ENCODE measurements at regions not wholly inside any gene's neighbourhood (a gene's known extent, or its start where the extent isn't known, plus 50 kb on each side); places are given as distances from the start of the nearest gene placed in this dataset.

DNA sequence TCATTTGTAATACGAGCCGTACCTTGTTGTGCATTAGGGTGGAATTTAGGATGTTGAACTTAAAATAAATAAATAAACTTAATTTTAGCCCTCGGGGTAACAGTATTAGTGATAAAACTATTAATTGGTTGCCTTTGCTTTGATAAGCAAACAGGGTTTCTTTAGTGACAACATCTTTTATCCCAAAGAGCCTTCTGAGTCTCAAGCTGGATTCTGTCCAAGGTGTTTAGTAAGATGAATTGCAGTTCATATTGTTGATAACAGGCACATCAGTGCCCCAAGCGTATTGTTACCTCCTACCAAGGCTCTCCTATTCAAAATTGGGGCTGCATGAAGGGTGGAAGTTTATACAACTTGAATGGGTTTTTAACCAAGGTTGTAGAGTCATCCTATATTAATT lies 144.4 kb upstream of the CELF2 start:
- DNase-seq, result no peak

DNA sequence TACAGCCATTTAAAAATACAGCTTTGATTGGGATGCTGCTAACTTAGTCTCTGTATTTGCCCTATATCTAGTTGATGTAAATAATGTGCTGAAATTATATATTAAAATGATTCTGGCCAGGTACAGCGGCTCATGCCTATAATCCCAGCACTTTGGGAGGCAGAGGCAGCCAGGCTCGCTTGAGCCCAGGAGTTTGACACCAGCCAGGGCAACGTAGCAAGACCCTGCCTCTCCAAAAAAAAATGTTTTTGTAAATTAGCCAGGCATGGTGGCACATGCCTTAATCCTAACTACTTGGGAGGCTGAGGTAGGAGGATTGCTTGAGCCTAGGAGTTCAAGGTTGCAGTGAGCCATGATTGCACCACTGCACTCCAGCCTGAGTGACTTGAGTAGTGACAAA lies 143.8 kb upstream of the CELF2 start:
- no peak for DNase-seq

DNA sequence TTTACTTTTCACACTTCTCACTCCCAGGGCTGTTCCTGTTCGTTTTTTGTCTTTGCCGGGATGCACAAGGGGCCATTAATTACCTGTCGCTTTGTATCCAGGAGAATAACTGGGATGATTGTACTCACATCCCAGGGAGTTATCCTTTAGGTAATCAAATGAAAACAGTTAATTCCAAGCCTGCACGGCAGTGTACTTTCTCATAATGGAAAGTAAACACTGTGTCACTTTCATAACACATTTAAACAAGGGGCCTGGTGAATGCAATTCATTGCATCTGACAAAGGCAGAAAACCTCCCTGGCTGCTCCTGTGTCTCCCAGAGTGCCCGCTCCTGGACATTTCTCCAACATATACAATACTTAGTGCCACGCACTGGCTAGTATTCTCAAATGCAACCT lies 138.7 kb upstream of the CELF2 start:
- DNase-seq, result no peak

DNA sequence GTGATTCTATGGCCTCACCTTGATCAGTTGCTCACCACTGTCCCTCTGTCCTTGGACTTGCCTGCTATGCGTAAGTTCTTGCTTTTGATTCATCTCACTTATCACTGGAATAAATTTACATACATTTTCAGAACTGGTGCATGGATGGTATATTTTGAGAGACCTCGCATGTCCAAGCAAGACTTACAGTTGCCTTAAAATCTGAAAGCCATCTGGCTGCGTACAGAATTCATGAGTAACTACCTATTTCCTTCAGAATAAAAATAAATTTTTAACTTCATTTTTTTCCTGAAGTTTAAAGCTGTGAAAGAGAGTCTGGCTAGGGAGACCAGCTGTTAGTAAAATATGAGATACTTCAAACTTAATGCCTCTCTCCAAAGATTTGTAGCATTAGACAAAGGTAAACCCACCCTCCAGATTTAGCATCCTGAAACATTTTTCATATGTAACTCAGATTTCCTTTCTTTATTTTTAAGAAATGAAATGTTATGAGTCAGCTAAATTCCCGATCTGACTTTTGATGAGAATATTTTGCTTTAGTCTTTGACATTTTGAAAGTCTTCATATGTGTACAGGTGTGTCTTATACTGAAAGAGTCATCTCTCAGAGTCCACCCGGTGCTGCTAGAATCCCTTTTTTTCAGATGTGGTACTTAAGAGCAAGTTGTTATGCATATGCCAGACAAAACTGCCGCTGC lies 136.4 kb upstream of the CELF2 start:
- DNase-seq, result no peak

DNA sequence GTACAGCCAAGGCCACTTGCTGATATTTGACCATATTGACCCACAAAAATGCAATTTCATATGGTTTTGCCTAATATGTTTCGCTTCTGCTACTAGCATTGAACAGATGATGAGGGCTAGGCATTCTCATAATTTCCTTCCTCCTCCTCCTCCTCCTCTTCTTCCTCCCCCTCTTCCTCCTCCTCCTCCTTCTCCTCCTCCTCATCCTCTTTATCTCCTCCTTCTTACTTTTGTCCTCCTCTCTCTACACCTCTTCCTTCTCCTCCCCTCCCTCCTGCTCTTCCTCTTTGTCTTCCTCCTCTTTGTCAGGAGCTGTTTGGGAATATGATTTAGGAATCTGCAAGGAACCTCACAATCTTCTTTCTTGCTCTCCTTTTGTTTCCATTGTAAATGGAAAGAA lies 133.9 kb upstream of the CELF2 start:
- no peak for DNase-seq

DNA sequence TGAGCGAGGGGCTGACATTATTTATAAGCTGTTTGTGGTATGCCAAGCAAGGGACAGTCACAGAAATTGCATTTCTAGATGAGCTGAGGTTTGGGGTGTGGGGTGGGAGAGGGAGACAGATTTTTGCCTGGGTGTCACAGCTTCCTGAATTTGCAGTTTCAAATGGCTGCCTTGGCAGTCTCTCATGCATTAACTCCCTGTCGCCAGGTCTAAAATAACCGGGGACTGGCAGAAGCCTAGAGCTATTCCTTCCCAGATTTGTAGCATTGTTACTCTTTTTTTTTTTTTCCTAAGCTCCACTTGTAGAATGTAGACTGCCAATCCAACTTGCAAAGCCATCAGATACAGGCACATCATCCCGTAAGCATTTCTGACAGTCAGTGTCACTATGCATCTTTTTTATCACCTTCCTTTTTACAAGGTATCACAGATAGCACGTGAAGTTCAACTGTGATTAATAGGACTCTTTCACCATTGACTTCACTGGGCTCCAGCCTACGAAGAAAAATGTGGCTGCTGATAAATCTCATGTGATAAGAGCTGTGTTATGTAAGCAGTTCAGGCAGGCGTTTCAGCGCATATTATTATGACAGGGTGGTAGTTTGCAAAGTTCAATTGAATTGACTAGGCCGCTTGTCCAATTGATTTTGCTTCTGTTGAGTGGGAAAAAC lies 130.7 kb upstream of the CELF2 start:
- DNase-seq, result no peak

DNA sequence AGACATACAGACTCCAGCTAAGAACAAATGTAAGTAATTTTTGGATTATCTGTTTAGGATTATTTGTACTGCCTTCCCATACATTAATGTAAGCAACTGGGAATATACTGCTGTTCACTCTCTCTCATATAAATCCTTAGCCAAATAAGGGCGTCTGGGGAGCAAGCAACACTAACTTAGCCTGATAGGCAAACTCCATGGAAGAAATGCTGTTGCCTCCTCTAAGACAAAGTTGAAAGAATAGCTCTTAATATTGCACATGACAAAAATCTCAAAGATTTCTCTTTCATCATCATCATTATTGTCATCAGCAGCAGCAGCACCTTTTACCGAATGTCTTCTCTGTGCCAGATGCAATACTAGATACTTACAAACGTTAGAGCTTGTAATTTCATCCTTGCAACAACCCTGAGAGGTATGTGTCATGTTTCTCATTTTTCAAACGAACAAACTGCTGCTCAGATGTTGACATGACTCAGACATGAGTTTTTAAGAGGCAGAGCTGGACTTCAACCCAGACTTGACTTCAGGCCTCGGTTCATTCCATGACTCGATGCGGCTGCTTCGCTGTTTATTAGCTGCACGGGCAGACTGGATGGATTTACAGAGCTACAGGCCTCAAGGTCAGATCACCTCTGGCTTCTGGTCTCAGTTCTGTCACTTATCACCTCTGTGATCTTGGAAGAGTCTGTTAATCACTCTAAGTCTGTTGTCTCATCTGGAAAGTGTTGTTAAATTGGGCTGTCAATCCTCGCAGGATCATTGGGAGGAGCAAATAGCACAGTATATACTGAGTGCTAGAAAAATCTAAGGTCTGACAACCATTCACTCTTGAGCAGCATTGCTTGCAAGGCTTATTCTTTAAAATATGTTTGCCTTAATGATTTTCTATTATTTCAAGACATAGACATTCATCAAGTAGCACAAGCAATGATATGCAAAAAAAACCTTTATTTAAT lies 126.3 kb upstream of the CELF2 start:
- no peak for DNase-seq

DNA sequence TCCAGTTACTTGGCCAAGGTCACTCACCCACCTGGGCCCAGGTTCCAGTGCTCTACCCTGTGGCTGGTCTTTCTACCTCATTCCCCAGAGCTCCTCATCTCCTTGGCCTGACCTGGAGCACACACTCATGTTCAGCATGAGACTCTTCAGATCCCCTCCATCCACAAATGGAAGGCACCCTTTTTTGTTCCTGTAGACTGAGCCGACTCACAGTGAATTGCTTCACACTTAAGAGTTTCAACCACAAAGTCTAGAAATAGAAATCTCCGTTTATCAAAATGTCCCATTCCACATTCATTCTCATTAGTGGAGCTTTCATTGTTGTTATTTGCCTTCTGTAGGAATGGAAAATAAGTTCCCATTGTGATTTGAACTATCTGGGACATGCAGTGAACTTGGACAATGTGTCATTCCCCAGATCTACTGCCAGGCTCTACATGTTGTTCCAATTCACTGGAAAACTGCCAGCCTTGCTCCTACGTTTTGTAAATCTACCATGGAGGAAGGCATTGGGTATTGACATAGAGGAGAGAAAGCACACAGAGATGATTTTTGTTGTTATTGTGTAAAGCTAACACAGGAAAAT lies 125.3 kb upstream of the CELF2 start:
- no peak for DNase-seq

DNA sequence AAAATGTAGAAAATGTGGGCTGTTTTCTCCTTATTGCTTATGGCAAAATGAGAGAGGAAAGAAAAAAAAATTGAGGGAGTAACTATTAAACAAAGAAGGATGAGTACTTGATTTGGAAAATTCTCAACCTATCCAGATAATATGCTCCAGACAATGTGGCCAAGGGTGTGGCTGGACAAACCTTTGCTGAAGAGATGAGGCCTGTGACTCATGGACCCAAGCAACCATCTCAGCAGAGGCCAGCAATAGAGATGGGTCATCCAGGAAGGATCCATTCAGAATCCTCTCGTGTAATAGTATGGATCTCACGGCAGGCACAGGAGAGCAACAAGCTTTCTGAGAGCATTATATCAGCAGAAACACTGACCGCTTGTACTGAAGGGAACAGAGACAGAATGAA lies 120.3 kb upstream of the CELF2 start:
- no peak for DNase-seq

DNA sequence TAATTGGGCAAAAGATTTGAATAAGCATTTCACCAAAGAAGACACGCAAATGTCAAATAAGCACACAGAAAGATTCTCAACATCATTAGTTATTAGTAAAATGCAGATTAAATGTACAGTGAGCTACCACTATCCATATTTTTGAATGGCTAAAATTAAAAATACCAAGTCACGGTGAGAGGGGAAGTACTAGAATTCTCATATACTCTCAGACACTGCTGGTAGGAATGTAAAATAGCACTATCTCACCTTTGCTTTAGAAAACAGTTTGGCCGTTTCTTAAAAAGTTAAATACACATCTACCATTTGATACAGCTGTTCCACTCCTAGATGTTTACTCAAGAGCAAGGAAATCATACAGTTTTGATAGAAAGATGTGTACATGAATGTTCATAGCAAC lies 115.8 kb upstream of the CELF2 start:
- no peak for DNase-seq

DNA sequence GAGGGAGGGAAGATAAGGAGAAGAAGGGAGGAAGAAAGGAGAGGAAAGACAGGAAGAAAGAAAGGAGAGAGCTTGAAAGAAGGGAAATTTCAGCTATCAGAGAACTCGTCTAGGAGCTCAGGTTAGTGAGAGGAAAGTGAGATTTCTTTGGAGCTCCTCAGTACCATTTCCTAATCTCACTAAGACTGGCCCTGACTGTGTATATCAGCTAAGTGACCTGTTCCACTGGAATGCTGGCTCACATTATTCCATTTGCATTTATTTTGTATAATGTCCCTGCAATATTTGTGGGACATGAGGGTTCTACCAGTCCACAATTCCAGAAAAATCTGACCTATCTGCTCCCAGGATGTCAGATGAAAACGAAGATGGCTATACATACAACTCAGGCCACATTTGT lies 114.7 kb upstream of the CELF2 start:
- no peak for DNase-seq

DNA sequence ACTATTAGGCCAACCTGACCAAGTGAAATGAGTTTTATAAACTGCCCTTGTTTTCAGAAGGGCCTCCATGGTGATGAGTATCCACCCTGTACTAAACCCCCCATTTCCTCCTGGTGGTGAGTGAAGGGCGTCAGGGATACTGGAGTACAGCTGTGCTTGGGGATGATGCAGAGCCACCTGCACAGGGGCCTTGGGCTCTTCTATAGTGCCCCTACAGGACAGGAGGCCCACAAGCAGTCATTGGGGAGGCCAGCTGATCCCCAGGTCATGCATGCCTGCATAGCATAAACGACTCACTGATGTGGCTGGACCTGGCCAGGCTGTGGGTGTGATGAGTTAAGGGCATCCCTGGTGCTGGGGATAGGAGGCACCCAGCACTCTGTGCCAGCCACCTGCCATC lies 114.1 kb upstream of the CELF2 start:
- no peak for DNase-seq

DNA sequence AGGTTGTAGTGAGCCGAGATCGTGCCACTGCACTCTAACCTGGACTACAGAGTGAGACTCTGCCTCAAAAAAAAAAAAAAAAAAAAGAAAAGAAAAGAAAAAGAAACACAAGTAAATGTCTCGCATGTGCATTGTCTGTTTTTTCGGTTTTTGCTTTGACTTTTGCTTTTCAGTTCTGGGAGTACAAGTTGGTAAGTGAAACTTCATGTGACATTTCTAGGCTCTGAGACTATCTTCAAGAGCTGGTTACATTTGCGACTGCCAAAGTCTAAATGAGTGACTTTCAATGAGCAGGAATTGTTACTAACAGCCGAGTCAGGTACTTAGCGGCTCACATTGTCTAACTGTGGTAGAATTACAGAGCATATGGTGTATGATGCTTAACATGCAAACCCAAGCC lies 107.0 kb upstream of the CELF2 start:
- DNase-seq, result no peak

DNA sequence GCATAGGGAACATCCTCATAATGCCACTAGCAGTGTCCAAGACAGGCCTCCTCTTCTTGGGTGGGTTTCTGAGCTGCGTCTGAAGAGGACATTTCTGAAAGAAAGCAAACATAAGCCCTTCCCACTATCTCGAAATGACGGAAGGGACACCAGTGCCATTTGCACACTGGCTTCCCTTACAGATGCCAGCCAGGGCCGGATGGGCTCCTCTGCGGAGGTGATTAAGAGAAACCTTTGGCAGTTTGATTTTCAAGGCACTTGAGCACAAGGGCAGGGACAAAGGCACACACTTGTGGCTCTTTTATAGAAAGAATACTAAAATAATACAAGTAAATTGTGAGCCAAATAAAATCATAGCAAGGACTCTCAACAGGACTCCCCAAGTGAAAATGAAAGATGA lies 106.6 kb upstream of the CELF2 start:
- DNase-seq, result no peak

DNA sequence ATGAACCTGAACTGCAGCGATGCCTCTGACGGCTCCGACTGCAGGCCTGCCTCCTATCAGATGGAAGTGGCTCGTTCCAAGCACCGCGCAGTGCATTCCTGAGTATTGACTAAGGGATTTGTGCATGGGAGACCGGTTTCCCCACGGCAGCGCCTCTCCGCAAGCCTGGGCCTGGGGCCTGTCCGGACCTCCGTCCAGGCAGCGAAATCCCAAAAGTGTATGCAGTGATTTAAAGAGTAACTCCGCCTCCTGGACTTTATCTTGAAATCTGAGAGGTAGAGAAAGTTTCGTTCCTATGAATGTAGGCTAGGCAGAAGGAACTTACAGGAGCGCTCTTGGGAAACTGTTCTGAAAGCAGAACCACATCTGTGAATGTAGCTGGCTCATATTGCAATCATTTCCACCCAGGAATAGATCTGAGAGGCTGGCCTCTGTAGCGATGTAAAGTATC lies 106.2 kb upstream of the CELF2 start:
- DNase-seq, result no peak

DNA sequence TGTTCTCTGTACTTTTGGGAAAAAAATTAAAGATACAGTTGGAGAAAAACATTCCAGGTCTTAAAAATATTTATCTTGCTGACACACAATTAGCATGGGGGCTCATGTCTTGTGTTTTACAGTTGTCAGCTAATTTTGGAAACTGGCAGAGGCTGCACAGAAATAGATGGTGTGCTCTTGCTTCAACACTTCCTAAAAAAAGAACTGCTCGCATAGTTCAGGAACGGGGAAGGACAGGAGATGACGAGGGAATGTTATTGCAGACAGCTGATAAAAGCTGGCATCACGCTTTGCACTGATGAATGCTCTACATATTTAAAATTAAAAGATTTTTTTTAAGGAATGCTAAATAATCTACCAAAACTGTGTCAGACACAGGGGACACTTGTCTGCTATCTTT lies 103.5 kb upstream of the CELF2 start:
- DNase-seq, result no peak

DNA sequence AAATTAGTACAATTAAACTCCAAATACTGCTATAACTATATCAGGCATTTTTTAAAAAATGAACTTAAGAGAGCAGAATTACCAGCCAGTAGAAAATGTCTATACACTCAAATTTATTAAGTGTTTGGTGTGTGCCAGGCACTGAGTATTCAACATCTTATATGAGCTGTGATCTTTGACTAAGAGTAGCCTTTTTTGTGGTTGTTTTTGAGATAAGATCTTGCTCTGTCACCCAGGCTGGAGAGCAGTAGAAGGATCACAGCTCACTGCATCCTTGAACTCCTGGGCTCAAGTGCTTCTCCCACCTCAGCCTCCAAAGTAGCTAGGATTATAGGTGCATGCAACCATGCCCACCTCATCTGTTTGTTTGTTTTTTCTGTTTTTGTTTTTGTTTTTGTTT lies 102.5 kb upstream of the CELF2 start:
- no peak for DNase-seq

DNA sequence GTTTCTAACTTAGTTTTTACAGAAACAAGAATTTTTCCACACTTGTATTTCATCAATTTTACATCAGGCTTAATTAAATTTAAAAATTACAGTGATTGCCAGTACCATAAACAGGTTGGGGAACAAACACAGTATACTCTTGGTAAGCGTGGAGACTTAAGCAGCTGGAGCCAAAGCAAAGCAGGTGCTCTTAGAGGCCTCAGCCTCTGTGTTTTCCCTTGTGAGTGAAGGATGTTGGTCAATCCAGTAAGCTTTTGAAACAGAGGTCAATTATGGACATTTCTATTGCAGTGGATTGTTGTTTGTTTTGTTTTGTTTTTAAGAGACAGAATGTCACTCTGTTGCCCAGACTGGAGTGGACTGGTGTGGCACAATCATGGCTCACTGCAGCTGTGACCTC lies 100.6 kb upstream of the CELF2 start:
- DNase-seq, result no peak

DNA sequence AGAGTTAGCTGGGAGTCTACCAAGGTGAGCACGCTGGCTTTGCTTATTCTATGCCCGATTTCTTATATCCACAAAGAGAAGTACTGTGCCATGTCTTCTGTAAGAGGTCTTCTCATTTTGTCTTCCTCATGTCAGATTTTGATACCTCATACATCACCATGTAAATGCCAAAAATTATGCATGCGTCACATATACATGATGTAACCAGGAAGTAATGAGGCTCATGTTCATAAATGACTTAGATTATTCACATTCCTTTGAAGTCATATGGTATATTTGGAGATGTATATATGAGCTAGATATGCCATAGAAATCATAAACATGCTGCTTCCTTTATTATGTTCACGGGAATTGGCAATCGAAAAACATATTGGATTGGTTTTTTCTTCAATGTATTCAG lies 97.7 kb upstream of the CELF2 start:
- no peak for DNase-seq

DNA sequence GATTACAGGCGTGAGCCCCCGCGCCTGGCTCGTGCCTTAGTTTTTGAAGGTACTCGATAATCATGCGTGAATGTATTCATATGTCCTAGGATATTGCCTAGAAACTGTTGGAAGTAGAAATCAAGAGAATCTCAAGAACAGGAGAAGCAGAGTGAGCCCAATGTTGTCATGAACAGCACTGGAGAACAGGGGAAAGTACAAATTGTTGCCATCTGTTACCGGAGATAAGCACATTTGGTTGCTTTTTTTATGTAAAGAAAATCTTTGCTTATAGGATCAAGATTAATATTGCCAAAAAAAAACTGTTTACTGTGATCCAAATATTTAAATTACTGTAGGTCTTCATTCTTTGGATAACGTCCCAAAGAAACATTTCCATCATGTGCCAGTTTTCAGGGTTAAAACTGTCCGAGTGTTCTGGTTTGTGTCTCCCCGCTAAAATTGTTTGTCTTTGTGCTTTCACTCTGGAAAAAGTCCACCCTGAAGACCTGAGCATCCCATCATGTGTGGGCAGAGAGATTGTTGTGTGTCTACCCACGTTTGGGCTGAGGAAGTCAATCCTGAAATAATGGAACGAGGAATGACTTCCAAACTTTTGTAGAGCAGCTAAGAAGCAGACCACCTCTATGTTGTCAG lies 95.7 kb upstream of the CELF2 start:
- no peak for DNase-seq

DNA sequence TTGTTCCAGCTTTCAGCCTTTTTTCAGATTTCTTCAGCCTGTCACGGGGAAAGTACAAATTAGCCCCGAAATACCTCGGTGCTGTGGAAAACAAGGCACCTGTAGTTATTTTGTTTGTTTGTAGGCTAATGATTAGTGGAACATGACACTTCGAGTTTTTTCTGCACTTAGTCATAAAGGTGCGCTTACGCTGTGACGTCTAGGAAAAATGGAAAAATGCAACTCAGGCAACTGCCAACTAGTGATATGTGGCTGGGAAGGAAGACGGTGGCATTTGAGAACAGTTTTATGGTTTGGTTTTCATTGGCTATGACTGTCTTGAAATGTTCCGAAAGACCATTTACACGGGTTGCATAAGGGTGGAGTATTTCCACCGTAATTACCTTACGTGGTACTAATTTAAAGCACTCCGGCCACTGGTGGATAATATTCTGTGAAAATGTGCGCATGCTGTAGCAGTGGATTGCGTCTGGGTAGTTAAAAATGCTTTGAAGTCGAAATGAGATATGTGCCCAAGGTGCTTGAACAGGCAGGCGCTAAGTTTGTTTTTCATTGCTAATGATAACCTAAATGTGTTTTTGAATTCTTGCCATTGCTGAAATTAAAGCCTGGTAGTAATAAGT lies 94.5 kb upstream of the CELF2 start:
- DNase-seq, result no peak

DNA sequence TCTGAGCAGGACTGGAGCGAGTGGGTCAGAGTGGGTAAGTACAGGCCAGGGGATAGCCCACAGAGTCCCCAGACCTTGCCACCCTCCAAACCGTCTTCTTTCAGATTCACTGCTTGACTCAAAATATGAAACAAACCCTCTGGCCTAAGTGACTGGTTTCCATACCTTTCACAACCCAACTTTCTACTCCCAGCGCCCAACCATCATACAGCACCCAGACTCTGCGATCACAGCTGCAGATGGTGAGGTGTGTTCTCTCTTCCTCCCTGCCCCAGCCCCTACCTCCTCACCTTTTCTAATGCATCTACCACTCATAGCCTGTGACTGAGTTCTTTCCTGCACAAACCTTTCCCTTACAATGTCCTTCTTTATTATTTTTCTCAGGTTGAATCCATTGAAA lies 92.0 kb upstream of the CELF2 start:
- DNase-seq, result no peak

DNA sequence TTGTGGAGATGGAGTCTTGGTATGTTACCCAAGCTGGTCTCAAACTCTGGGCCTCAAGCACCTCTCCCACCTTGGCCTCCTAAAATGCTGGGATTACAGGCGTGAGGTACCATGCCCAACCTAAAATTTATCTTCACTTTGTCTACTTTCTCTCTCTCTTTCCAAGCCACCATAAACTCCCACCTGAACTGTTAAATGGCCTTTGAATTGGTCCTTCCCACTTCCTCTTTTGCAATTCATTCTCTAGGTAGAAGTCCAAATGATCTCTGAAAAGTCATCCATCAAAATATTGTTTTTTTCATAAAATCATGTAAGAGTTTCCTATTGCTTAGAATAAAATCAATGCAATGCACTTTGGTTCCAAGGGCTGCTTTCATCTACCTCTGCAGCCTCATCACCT lies 90.1 kb upstream of the CELF2 start:
- DNase-seq, result no peak

Data from CD4-positive, alpha-beta T cell treated with Interleukin-15 for 1 hour (primary cell).